ENCODE measurements at regions not wholly inside any gene's neighbourhood (a gene's known extent, or its start where the extent isn't known, plus 50 kb on each side); places are given as distances from the start of the nearest gene placed in this dataset.
A peak's percentile ranks its signal among the peaks of the same experiment; 100 is the strongest.
"Not testable (repeated sequence)": the region's sequence is repeated elsewhere in the genome, so short reads cannot be mapped to it uniquely, and the experiment has no call there.

DNA sequence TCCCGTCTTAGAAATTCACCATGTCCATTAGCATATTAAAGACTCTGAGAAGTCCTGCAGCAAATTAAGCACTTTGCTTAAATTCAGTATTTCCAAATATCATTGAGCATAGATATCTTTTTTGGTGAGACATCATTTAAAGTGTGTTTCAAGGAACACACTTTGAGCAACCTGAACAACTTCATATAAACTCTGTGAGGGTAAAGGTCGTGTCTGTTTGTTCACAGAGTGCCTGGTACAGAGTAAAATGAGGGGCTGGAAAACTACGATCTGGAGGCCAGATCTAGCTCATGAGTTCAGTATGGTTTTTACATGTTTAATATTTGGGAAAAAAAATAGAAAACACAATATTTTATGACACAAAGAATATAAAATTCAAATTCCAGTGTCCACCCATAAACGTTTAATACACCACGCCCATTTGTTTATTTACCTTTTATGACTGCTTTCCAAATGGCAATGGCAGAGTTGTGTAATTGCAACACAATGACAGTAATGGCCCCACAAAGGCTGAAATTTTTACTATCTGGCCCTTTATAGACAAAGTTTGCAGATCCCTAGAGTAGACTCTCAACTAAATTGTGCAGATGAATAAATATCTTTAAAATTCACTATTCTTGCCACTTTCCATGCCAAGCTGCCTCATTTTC is 67.4 kb downstream of the SNTN start:
- DNase-seq: no peak

DNA sequence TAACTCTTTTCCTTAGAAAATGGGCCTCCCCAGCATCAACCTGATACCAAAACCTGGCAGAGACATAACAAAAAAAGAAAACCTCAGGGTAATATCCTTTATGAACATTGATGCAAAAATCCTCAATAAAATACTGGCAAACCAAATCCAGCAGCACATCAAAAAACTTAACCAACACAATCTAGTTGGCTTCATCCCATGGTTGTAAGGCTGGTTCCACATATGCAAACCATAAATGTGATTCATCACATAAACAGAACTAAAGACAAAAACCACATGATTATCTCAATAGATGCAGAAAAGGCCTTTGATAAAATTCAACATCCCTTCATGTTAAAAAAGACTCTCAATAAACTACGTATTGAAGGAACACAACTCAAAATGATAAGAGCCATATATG is 68.5 kb downstream of the SNTN start:
- DNase-seq: not testable (repeated sequence)

DNA sequence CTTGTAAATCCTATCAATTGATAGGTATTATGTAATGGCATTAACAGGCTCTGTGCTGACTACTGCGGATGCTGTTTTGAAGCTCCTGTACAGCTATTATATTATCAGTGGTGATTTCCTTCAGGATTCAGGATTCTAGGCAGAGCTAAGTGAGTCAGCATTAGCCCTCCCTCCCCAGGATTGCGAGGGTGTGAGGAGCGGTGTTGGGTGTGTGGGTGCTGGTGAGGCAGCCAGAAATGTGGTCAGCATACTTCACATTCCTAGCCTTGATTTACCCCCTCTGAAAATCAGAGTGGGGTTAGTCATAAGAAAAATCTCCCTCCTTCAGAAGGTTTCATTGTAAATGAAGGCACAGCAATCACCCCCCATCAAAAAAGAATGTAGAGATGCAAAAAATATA is 72.5 kb downstream of the SNTN start:
- DNase-seq: no peak

DNA sequence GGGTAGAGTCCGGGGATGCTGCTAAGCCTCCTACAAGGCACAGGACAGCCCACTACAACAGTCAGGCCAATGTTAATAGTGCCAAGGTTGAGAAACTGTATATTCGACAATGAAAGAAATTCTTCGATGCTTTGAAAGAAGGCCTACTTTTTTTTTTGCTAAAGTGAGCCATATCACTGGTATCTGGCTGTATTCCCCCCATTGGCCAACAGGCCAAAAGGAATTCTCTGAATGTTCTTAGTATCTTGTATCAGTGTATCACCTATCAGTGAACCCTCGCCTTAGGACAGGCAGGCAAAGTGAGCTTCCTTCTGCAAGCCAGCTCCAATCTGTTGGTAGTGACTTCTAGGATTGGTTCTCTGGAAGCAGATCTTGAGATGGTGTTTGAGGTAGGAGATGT is 74.2 kb downstream of the SNTN start:
- DNase-seq: no peak

DNA sequence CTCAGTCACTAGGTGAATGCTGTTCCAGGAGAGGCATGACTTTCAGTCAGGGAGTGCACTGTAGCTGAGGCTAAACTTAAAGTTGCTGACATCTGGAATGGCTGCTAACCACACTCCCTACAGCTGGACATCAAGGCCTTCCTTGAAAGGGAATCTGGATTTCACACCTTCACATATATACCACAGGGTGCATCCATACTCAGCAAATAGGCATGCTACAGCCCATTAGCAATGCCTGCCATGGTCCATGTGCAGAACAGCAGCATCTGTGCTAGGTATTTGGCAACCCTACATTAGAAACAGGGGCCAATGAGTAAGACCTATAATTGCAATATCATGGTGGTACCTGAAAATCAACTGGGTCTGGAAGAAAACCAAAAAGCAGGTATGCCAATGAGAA is 74.8 kb downstream of the SNTN start:
- no peak for DNase-seq

DNA sequence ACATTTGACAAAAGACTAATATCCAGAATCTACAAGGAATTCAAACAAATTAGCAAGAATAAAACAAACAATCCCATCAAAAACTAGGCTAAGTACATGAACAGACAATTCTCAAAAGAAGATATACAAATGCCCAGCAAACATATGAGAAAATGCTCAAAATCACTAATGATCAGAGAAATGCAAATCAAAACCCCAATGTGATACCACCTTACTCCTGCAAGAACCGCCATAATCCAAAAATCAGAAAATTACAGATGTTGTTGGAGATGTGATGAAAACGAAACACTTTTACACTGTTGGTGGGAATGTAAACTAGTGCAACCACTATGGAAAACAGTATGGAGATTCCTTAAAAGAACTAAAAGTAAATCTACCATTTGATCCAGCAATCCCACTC is 79.4 kb downstream of the SNTN start:
- no peak for DNase-seq

DNA sequence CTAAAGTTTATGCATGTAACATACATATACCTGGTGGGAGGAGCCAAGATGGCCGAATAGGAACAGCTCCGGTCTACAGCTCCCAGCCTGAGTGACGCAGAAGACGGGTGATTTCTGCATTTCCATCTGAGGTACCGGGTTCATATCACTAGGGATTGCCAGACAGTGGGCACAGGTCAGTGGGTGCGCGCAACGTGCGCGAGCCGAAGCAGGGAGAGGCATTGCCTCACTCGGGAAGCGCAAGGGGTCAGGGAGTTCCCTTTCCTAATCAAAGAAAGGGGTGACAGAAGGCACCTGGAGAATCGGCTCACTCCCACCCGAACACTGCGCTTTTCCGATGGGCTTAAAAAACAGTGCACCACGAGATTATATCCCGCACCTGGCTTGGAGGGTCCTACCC is 80.8 kb downstream of the SNTN start:
- not testable (repeated sequence) for DNase-seq

DNA sequence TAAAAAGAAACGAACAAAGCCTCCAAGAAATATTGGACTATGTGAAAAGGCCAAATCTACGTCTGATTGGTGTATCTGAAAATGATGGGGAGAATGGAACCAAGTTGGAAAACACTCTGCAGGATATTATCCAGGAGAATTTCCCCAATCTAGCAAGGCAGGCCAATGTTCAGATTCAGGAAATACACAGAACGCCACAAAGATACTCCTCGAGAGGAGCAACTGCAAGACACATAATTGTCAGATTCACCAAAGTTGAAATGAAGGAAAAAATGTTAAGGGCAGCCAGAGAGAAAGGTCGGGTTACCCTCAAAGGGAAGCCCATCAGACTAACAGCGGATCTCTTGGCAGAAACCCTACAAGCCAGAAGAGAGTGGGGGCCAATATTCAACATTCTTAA is 82.2 kb downstream of the SNTN start:
- not testable (repeated sequence) for DNase-seq

DNA sequence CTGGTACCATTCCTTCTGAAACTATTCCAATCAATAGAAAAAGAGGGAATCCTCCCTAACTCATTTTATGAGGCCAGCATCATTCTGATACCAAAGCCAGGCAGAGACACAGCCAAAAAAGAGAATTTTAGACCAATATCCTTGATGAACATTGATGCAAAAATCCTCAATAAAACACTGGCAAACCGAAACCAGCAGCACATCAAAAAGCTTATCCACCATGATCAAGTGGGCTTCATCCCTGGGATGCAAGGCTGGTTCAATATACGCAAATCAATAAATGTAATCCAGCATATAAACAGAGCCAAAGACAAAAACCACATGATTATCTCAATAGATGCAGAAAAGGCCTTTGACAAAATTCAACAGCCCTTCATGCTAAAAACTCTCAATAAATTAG is 82.3 kb upstream of the C3orf49 start:
- not testable (repeated sequence) for DNase-seq

DNA sequence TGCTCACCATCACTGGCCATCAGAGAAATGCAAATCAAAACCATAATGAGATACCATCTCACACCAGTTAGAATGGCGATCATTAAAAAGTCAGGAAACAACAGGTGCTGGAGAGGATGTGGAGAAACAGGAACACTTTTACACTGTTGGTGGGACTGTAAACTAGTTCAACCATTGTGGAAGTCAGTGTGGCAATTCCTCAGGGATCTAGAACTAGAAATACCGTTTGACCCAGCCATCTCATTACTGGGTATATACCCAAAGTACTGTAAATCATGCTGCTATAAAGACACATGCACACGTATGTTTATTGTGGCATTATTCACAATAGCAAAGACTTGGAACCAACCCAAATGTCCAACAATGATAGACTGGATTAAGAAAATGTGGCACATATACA is 80.5 kb upstream of the C3orf49 start:
- not testable (repeated sequence) for DNase-seq

DNA sequence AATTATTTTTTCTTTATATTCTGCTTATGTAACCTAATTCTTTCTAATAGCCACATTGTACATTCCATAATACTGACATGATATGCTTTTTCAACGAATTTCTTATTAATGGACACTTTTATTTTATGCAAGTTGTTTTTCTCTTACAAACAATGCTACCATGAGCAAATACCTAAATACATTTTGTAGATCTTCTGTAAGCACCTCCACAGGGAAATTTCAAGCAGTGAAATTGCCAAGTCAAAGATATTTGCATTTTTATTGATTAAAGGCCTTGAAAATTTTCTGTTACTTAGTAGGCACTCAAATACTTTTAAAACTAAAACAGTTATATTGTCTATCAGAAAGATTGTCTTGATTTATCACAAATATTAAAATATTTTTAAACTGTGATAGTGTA is 79.6 kb upstream of the C3orf49 start:
- DNase-seq: no peak

DNA sequence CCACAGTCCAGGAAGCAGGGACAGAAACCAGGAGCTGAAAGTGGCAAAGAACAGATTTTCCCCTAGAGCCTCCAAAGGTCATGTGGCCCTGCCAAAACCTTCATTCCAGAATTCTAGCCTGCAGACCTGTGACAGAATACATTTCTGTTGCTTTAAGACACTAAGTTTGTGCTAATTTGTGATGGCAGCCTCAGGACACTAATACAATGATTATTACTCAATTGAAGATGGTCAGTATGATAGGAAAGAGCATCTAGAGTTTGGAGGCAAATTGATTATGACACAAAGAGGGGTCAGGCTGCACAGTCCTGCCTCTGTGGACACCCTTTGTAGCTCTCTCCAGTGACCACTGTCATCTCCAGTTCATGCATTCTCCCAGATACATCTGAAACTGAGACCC is 79.0 kb upstream of the C3orf49 start:
- no peak for DNase-seq

DNA sequence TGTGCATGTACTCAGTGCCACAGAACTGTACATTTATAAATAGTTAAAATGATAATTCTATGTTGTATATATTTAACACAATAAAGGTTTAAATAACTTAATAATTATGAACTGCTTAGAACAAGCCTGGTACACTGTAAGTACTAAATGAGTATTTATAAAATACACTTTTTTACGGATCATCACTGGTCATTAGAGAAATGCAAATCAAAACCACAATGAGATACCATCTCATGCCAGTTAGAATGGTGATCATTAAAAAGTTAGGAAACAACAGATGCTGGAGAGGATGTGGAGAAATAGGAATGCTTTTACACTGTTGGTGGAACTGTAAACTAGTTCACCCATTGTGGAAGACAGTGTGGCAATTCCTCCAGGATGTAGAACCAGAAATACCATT is 74.4 kb upstream of the C3orf49 start:
- DNase-seq: not testable (repeated sequence)

DNA sequence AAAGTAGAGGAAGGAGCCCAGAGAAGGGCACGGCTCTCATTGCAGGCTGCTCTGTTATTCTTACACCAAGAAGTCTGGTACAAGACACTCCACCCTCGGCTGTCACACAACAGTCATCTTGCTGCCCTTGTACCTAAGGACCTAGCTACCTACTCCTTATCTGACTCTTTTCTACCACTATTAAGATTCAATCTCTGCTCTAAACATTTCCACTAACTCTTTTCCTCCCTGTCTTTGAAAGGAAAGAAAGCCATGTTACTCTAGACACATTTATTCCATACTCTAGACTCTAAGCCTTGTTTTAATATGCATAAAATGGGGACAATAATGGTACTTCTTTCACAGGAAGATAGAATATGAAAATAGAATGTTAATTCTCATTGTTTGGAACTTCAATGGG is 73.3 kb upstream of the C3orf49 start:
- no peak for DNase-seq

DNA sequence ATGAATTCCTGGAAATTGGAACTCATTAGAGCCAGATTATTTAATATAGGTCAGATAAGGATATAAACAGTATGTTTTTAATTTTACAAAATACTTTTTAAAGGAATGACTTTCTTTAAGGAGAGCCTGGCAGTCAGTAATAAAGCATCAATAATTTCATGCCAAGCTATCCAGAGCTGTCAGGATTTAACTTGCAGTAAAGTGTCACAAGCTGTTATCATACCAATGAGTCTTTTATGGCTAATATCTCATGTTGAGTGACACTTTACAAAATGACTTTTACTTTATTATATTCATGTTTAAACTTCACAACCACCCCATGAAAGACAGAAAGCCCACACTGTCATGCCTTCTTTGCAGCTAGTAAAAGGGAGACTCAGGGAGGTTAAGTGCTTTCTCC is 72.9 kb upstream of the C3orf49 start:
- no peak for DNase-seq

DNA sequence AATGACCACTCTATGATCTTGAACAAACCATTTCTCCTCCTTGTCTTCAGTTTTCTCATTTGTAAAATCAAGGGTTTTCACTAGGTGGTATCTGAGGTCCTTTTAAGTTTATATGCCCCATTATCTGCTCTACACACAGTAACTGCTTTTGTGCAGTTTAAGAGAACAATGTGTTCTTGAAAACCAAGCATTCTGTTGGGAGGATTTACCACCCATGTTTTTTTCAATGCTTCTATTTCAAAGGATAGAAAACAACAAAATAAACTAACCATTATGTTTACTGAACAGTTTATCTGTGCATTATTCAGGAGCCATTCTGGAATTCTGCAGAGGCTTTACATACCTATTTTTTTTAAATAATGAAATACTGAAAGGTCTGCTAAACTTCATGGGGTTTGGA is 67.6 kb upstream of the C3orf49 start:
- DNase-seq: no peak

DNA sequence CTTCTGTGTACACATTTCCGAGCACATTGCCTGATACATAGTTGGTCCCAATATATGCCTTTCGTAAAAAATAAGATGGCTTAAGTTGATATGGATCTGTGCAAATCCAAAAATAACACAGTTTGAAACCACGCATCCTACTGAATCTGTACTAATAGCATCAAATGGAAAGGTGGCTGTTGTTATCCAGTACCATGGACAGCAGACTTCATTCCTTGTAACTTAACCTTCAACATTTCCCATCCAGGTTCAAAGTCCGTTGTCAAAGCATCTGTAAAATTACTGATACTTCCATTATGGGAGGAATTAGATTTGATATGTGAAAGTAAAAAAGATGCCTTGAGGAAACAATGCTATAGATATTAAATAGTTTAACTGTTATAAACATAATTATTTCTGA is 65.5 kb upstream of the C3orf49 start:
- DNase-seq: peak; percentile 11

DNA sequence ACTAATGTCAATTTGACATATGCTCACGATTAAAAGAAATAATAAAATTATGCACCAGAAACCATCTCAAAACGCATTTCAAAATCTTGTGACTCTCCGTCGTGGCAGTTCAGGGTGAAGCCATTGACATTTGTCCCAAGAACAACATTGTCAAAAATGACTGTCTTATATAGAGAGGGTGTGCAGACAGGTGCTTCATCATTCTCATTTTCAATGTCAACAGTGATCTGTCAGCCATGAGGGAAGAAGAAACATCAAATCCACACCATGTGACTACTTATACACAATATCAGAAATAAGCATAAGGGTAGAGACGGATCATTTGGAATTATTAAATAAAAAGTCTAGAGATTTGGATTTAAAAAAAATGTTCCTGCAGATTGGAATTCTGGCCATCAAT is 65.1 kb upstream of the C3orf49 start:
- DNase-seq: no peak

DNA sequence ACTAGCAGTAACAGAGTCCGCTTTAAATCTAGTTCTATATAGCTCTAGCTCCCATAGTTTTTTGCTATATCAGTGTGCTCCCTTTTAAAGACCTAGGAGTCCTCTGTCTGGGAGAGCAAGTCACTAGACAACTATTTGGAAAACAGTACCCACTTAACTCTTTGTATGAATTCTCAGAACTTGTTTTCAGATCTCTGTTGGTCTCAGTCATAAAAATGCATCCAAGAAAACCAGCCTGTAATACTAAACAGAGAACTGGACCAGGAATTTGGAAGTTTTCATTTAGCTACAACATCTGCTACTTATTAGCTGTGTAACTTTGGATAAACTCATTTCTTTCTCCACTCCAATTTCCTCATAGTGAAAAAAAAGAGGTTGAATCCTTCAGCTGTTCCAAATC is 56.9 kb upstream of the C3orf49 start:
- DNase-seq: no peak

DNA sequence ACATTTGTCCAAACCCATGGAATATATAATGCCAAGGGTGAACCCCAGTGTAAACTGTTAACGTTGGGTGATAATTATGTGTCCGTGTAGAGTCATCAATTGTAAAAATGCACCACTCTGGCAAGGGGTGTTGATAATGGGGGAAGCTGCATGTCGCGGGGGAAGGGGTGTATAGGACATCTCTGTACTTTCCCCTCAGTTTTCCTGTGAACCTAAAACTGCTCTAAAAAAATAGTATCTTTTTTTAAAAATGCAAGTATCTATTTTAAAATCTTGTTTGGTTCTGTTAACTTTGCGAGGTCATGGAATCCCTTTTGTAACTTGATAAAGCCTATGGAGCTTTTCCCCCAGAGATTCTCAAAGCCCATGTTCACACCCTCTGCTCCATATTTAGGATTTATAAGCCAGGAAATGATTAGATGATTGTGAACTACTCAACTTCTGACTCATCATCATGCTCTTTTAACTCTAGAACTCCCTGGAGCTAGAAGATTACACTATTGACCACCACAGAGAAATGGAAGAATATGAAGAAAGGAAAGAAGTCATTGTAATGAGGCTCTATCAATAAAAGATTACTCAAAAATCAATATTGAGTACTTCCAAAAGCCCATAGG is 56.1 kb upstream of the C3orf49 start:
- DNase-seq: no peak

DNA sequence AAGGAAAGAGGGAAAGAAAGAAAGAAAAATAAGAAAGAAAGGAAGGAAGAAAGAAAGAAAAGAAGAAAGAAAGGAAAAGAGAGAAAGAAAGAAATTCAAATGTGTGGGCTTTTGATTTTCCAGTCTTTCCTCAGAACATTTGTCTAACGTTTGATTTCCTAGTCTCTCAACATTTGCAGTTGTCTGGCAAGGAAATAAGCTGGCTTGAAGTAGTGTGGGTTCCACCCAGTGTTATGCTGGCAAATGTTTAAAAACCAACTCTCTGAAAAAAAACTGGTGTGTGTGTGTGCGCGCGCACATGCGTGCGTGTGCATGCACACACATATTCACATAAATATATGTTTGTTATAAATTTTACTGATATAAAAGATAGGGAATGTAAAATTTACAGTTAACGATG is 54.6 kb upstream of the C3orf49 start:
- DNase-seq: no peak

DNA sequence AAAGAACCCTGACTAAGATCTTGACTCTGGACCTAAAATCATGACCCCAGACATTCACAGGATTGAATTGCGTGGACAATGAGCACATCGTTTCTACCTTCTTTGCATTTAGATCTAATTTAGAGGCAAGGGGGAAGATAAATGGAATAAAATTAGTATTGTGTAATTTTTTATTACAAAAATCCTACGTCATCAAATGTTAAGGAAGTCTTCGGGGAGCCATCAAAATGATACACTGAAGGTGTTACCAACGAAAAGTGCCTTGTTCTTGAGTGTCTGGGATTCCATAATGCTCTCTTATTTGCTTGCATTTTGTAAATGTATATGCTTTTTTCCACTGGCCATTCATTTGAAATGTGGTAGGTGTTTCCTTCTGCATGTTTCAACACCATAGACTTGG is 52.8 kb upstream of the C3orf49 start:
- no peak for DNase-seq

DNA sequence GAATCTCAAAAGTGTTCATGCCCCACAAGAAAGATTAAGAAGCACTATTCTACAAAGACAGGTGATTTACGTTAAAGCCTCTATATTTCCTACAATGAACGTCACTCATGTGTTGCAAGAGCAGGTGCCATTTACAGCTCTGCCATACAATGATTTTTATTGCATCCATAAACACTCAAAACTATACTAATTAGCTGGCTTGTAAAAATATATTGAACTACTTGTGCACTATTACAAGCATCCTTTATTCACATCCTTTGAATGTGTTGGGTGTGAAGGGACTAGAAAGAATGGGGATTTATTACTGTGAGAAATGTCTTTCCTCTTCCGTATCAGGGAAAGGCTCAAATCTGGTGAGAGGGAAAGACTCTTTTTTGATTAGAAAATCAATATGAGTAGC is 50.7 kb upstream of the C3orf49 start:
- no peak for DNase-seq

DNA sequence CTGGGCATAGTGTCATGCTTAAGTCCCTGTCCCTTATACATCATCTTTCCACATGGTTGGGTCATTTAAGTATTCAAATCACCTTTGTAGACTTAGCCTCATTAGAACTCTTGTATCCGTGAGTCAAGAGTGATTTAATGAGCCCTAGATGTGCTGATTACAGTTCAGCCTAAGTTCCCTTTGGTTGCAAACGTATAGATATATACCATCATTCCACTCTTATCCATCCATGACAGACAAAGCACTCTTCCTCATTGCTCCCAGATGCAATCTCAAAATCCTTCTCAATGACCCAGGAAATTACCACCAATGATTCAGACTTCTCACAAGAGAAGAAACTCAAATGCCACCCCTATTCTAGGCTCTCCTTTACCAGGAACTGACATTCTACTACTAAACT is 50.2 kb upstream of the C3orf49 start:
- DNase-seq: no peak
